ENCODE measurements at regions not wholly inside any gene's neighbourhood (a gene's known extent, or its start where the extent isn't known, plus 50 kb on each side); places are given as distances from the start of the nearest gene placed in this dataset.

GRCh38 chr3:187924651-187925050 lies 179.4 kb upstream of the BCL6 start:
- H3K9me3 ChIP-seq (ENCODE audit: control insufficient read depth, low read length): peaks cover 3% of the 10 kb centered on the region
- no peaks in the 10 kb centered on the region for H3K36me3 ChIP-seq (ENCODE audit: control insufficient read depth in 1 of 2, insufficient read depth in 2 of 2, low read length in 1 of 2)
- H3K27ac ChIP-seq (ENCODE audit: low read depth in 1 of 2, low read length in 2 of 2): no peak overlapping the region
- no peaks in the 10 kb centered on the region for H3K27me3 ChIP-seq (ENCODE audit: control insufficient read depth in 1 of 2, insufficient read depth in 2 of 2, low read length in 1 of 2)
- ATAC-seq (ENCODE audit: low FRiP score) (no peak), DNase-seq (no peak)
- no peak overlapping the region for H3K4me3 ChIP-seq (ENCODE audit: low read length in 2 of 2)
- H3K4me1 ChIP-seq (ENCODE audit: control insufficient read depth in 1 of 2, insufficient read depth in 2 of 2, low read length in 2 of 2): no peaks in the 10 kb centered on the region
- intact Hi-C loops (cut with DNase I): no loop called here

GRCh38 chr3:187925326-187925725 lies 180.1 kb upstream of the BCL6 start:
- no peak for ATAC-seq (ENCODE audit: low FRiP score)
- WGBS, 2 donors: 3 to 17% methylated on average over 1 of the region's 1 CpG
- Histone ChIP-seq H3K9me3 (ENCODE audit: control insufficient read depth, low read length) (peaks cover 3% of the 10 kb centered on the region), H3K4me3 (ENCODE audit: low read length in 2 of 2) (no peak overlapping the region), H3K36me3 (ENCODE audit: control insufficient read depth in 1 of 2, insufficient read depth in 2 of 2, low read length in 1 of 2) (no peaks in the 10 kb centered on the region), H3K27ac (ENCODE audit: low read depth in 1 of 2, low read length in 2 of 2) (no peak overlapping the region), H3K27me3 (ENCODE audit: control insufficient read depth in 1 of 2, insufficient read depth in 2 of 2, low read length in 1 of 2) (no peaks in the 10 kb centered on the region), H3K4me1 (ENCODE audit: control insufficient read depth in 1 of 2, insufficient read depth in 2 of 2, low read length in 2 of 2) (no peaks in the 10 kb centered on the region)
- no peak for DNase-seq
- intact Hi-C loops (cut with DNase I): no loop called here

- 87 to 92% methylated on average over 3 of the region's 3 CpGs for WGBS, 2 donors
- DNase-seq (no peak), ATAC-seq (ENCODE audit: low FRiP score) (no peak)
- H3K4me1 ChIP-seq (ENCODE audit: control insufficient read depth in 1 of 2, insufficient read depth in 2 of 2, low read length in 2 of 2): no peaks in the 10 kb centered on the region
- intact Hi-C loops (cut with DNase I): no loop called here
- H3K27me3 ChIP-seq (ENCODE audit: control insufficient read depth in 1 of 2, insufficient read depth in 2 of 2, low read length in 1 of 2): no peaks in the 10 kb centered on the region
- no peaks in the 10 kb centered on the region for H3K36me3 ChIP-seq (ENCODE audit: control insufficient read depth in 1 of 2, insufficient read depth in 2 of 2, low read length in 1 of 2)
- no peak overlapping the region for H3K27ac ChIP-seq (ENCODE audit: low read depth in 1 of 2, low read length in 2 of 2)
- peaks cover 1% of the 10 kb centered on the region for H3K9me3 ChIP-seq (ENCODE audit: control insufficient read depth, low read length)
- no peak overlapping the region for H3K4me3 ChIP-seq (ENCODE audit: low read length in 2 of 2)
These were observed 181.4 kb upstream of the BCL6 start for GRCh38 chr3:187926620-187927019.

- DNase-seq (no peak), ATAC-seq (ENCODE audit: low FRiP score) (no peak)
- no peak overlapping the region for H3K4me3 ChIP-seq (ENCODE audit: low read length in 2 of 2)
- no peaks in the 10 kb centered on the region for H3K4me1 ChIP-seq (ENCODE audit: control insufficient read depth in 1 of 2, insufficient read depth in 2 of 2, low read length in 2 of 2)
- intact Hi-C loops (cut with DNase I): no loop called here
- 98 to 100% methylated on average over 1 of the region's 1 CpG for WGBS, 2 donors
- H3K9me3 ChIP-seq (ENCODE audit: control insufficient read depth, low read length): peaks cover 1% of the 10 kb centered on the region
- H3K27me3 ChIP-seq (ENCODE audit: control insufficient read depth in 1 of 2, insufficient read depth in 2 of 2, low read length in 1 of 2): no peaks in the 10 kb centered on the region
- no peak overlapping the region for H3K27ac ChIP-seq (ENCODE audit: low read depth in 1 of 2, low read length in 2 of 2)
- no peaks in the 10 kb centered on the region for H3K36me3 ChIP-seq (ENCODE audit: control insufficient read depth in 1 of 2, insufficient read depth in 2 of 2, low read length in 1 of 2)
These were observed 182.3 kb upstream of the BCL6 start for GRCh38 chr3:187927565-187927964.

- H3K4me1 ChIP-seq (ENCODE audit: control insufficient read depth in 1 of 2, insufficient read depth in 2 of 2, low read length in 2 of 2): no peaks in the 10 kb centered on the region
- WGBS, 2 donors: 94% methylated on average over 8 of the region's 8 CpGs
- peaks cover 1% of the 10 kb centered on the region for H3K9me3 ChIP-seq (ENCODE audit: control insufficient read depth, low read length)
- H3K36me3 ChIP-seq (ENCODE audit: control insufficient read depth in 1 of 2, insufficient read depth in 2 of 2, low read length in 1 of 2): no peaks in the 10 kb centered on the region
- DNase-seq: no peak
- H3K27ac ChIP-seq (ENCODE audit: low read depth in 1 of 2, low read length in 2 of 2): no peak overlapping the region
- no peaks in the 10 kb centered on the region for H3K27me3 ChIP-seq (ENCODE audit: control insufficient read depth in 1 of 2, insufficient read depth in 2 of 2, low read length in 1 of 2)
- intact Hi-C loops (cut with DNase I): no loop called here
- ATAC-seq (ENCODE audit: low FRiP score): no peak
- no peak overlapping the region for H3K4me3 ChIP-seq (ENCODE audit: low read length in 2 of 2)
These were observed 184.0 kb upstream of the BCL6 start for GRCh38 chr3:187929112-187929816.

GRCh38 chr3:187930021-187930420 lies 184.8 kb upstream of the BCL6 start:
- Histone ChIP-seq H3K4me3 (ENCODE audit: low read length in 2 of 2) (no peak overlapping the region), H3K36me3 (ENCODE audit: control insufficient read depth in 1 of 2, insufficient read depth in 2 of 2, low read length in 1 of 2) (no peaks in the 10 kb centered on the region), H3K27ac (ENCODE audit: low read depth in 1 of 2, low read length in 2 of 2) (no peak overlapping the region), H3K4me1 (ENCODE audit: control insufficient read depth in 1 of 2, insufficient read depth in 2 of 2, low read length in 2 of 2) (no peaks in the 10 kb centered on the region), H3K9me3 (ENCODE audit: control insufficient read depth, low read length) (peaks cover 1% of the 10 kb centered on the region), H3K27me3 (ENCODE audit: control insufficient read depth in 1 of 2, insufficient read depth in 2 of 2, low read length in 1 of 2) (no peaks in the 10 kb centered on the region)
- intact Hi-C loops (cut with DNase I): no loop called here
- WGBS, 2 donors: 94 to 95% methylated on average over 3 of the region's 3 CpGs
- DNase-seq: no peak
- no peak for ATAC-seq (ENCODE audit: low FRiP score)

- Histone ChIP-seq H3K27ac (ENCODE audit: low read depth in 1 of 2, low read length in 2 of 2) (no peak overlapping the region), H3K4me3 (ENCODE audit: low read length in 2 of 2) (no peak overlapping the region), H3K27me3 (ENCODE audit: control insufficient read depth in 1 of 2, insufficient read depth in 2 of 2, low read length in 1 of 2) (no peaks in the 10 kb centered on the region), H3K9me3 (ENCODE audit: control insufficient read depth, low read length) (peaks cover 1% of the 10 kb centered on the region), H3K36me3 (ENCODE audit: control insufficient read depth in 1 of 2, insufficient read depth in 2 of 2, low read length in 1 of 2) (no peaks in the 10 kb centered on the region), H3K4me1 (ENCODE audit: control insufficient read depth in 1 of 2, insufficient read depth in 2 of 2, low read length in 2 of 2) (no peaks in the 10 kb centered on the region)
- 12 to 24% methylated on average over 4 of the region's 4 CpGs for WGBS, 2 donors
- ATAC-seq (ENCODE audit: low FRiP score) (no peak), DNase-seq (no peak)
- intact Hi-C loops (cut with DNase I): no loop called here
These were observed 185.8 kb upstream of the BCL6 start for GRCh38 chr3:187931101-187931500.

GRCh38 chr3:187931770-187932278 lies 186.6 kb upstream of the BCL6 start:
- Histone ChIP-seq H3K27ac (ENCODE audit: low read depth in 1 of 2, low read length in 2 of 2) (no peak overlapping the region), H3K4me3 (ENCODE audit: low read length in 2 of 2) (no peak overlapping the region), H3K36me3 (ENCODE audit: control insufficient read depth in 1 of 2, insufficient read depth in 2 of 2, low read length in 1 of 2) (no peaks in the 10 kb centered on the region), H3K27me3 (ENCODE audit: control insufficient read depth in 1 of 2, insufficient read depth in 2 of 2, low read length in 1 of 2) (no peaks in the 10 kb centered on the region), H3K9me3 (ENCODE audit: control insufficient read depth, low read length) (peaks cover 1% of the 10 kb centered on the region), H3K4me1 (ENCODE audit: control insufficient read depth in 1 of 2, insufficient read depth in 2 of 2, low read length in 2 of 2) (no peaks in the 10 kb centered on the region)
- ATAC-seq (ENCODE audit: low FRiP score) (no peak), DNase-seq (no peak)
- intact Hi-C loops (cut with DNase I): no loop called here
- WGBS, 2 donors: 74 to 81% methylated on average over 4 of the region's 4 CpGs

GRCh38 chr3:187932530-187932929 lies 187.3 kb upstream of the BCL6 start:
- H3K4me1 ChIP-seq (ENCODE audit: control insufficient read depth in 1 of 2, insufficient read depth in 2 of 2, low read length in 2 of 2): no peaks in the 10 kb centered on the region
- intact Hi-C loops (cut with DNase I): no loop called here
- H3K27me3 ChIP-seq (ENCODE audit: control insufficient read depth in 1 of 2, insufficient read depth in 2 of 2, low read length in 1 of 2): no peaks in the 10 kb centered on the region
- no peak overlapping the region for H3K27ac ChIP-seq (ENCODE audit: low read depth in 1 of 2, low read length in 2 of 2)
- WGBS, 2 donors: 97 to 98% methylated on average over 6 of the region's 6 CpGs
- H3K9me3 ChIP-seq (ENCODE audit: control insufficient read depth, low read length): peaks cover under 1% of the 10 kb centered on the region
- no peak overlapping the region for H3K4me3 ChIP-seq (ENCODE audit: low read length in 2 of 2)
- ATAC-seq (ENCODE audit: low FRiP score) (no peak), DNase-seq (no peak)
- H3K36me3 ChIP-seq (ENCODE audit: control insufficient read depth in 1 of 2, insufficient read depth in 2 of 2, low read length in 1 of 2): no peaks in the 10 kb centered on the region

Data from aorta (tissue), 5 donors.